ENCODE measurements at regions not wholly inside any gene's neighbourhood (a gene's known extent, or its start where the extent isn't known, plus 50 kb on each side); places are given as distances from the start of the nearest gene placed in this dataset.

- no peak for DNase-seq
Observed at GRCh38 chr1:184141361-184141880, 89.9 kb downstream of the TSEN15 start.

- DNase-seq, result no peak
Observed at GRCh38 chr1:184143449-184143848, 91.9 kb downstream of the TSEN15 start.

GRCh38 chr1:184145083-184145482 lies 93.6 kb downstream of the TSEN15 start:
- DNase-seq, result no peak

GRCh38 chr1:184146202-184146601 lies 94.7 kb downstream of the TSEN15 start:
- DNase-seq, result no peak

- DNase-seq, result no peak
Observed at GRCh38 chr1:184150776-184151531, 99.4 kb downstream of the TSEN15 start.

- no peak for DNase-seq
Observed at GRCh38 chr1:184152434-184152898, 100.9 kb downstream of the TSEN15 start.

GRCh38 chr1:184152974-184153373 lies 101.4 kb downstream of the TSEN15 start:
- no peak for DNase-seq

GRCh38 chr1:184153731-184154130 lies 102.2 kb downstream of the TSEN15 start:
- DNase-seq, result no peak

GRCh38 chr1:184156521-184157393 lies 105.2 kb downstream of the TSEN15 start:
- no peak for DNase-seq

- DNase-seq, result no peak
Observed at GRCh38 chr1:184157394-184157742, 105.8 kb downstream of the TSEN15 start.

GRCh38 chr1:184158896-184159681 lies 107.6 kb downstream of the TSEN15 start:
- DNase-seq, result no peak

- DNase-seq, result no peak
Observed at GRCh38 chr1:184160236-184160635, 108.7 kb downstream of the TSEN15 start.

GRCh38 chr1:184161071-184161698 lies 109.7 kb downstream of the TSEN15 start:
- no peak for DNase-seq

- no peak for DNase-seq
Observed at GRCh38 chr1:184162281-184162680, 110.8 kb downstream of the TSEN15 start.

- DNase-seq, result no peak
Observed at GRCh38 chr1:184163674-184164465, 112.3 kb downstream of the TSEN15 start.

- no peak for DNase-seq
Observed at GRCh38 chr1:184164536-184164935, 113.0 kb downstream of the TSEN15 start.

- no peak for DNase-seq
Observed at GRCh38 chr1:184166485-184166884, 115.0 kb downstream of the TSEN15 start.

GRCh38 chr1:184167352-184167751 lies 115.8 kb downstream of the TSEN15 start:
- DNase-seq, result no peak

- no peak for DNase-seq
Observed at GRCh38 chr1:184170719-184171118, 119.2 kb downstream of the TSEN15 start.

- DNase-seq, result peak; percentile 75
Observed at GRCh38 chr1:184176058-184176457, 124.5 kb downstream of the TSEN15 start.

GRCh38 chr1:184181044-184181443 lies 129.5 kb downstream of the TSEN15 start:
- DNase-seq, result no peak

- no peak for DNase-seq
Observed at GRCh38 chr1:184183919-184184318, 132.4 kb downstream of the TSEN15 start.
